GM18951 (cell line): ENCODE measurements at regions not wholly inside any gene's neighbourhood (a gene's known extent, or its start where the extent isn't known, plus 50 kb on each side); places are given as distances from the start of the nearest gene placed in this dataset.

Experiments used
- POLR2A ChIP-seq: IDR thresholded peaks from 4 replicates; pipeline ENCODE4 v1.6.1; 2011; ENCODE audit warnings: mild to moderate bottlenecking; ENCODE audit not compliant: insufficient read length, insufficient read depth; ENCODE audit errors: extremely low read depth
- in situ Hi-C: fragments of 300-500 bp; cut with MboI; formaldehyde crosslinking; loops from one replicate; pipeline ENCODE4 v1.12.0; 2022; ENCODE audit warnings: low sequenced_read_pairs, mixed read lengths, inconsistent platforms; ENCODE audit not compliant: unreplicated experiment

DNA sequence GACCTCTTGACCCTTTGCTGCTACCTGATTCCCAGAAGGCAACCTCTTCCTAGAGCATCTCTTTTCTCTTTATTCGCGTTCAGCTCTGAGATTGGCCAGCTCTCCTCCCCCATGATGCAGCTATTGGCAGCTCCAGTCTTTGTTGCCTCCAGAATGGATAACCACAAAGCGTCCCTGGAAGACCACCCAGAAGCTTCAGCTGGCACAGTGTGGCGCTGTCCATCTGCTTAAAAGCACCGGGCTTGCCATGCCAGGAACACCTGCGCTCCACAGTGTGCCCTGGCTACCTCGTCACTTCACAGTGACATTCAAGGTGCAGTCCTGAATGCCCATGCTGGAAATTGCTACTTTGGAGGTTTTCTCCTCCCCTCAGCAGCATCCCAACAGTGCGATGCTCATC, 353.9 kb downstream of the LMO4 start:
- no peak for TF ChIP-seq POLR2A
- in situ Hi-C loops = no loop called here

DNA sequence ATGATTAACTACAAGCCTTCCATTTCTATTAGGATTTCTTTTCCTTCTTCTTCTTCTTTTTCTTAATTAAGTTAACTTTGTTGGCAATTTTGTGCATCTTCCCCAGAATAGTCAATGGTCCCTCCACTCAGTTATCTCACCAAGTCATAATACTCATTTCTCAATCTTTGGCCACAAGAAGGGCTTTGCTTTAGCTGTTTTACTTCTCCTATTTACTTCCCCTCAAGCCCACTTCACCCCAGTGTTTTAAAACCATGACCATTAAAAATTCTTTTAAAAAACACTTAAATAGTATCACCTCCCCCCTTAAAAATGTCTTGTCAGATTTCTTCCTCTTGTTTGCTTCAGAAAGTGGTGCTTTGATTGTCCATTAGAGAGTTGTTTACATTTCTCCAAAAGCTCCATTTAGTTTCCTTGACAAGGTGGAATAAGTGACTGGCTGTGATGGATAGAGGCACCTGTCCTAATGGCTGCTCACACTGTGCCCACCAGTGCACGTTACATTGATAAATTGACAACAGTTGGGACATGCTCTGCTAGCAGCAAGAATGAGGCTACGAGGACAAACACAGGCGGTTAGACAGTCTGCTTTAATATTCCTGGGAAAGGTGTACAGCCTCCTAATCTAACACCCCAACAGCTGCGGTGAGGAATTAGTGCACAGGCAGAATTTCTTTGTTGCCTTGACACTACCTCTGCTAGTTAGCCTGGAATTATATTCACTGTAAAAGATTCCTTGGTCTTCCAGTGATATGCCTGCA, 354.7 kb downstream of the LMO4 start:
- no peak for TF ChIP-seq POLR2A
- in situ Hi-C loops = no loop called here

DNA sequence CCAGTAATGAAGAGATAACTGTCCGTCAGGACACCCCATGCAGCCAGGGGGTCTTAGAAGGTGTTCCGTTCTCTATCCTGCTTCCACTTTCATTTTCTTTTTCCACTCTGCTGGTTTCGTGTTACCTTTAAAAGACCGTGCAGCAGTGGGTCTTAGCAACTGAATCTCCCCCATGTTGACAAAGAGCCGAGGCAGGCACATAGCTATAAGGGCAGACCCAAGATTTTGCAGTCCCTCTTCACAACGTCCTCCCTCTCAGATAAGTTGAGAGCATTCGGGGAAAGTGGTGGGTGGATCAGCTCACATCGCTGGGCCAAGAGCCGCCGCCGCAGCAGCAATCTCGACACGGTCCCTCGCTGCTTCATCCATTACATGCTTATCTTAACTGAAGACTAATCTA, 355.5 kb downstream of the LMO4 start:
- in situ Hi-C loops = no loop called here
- no peak for TF ChIP-seq POLR2A

DNA sequence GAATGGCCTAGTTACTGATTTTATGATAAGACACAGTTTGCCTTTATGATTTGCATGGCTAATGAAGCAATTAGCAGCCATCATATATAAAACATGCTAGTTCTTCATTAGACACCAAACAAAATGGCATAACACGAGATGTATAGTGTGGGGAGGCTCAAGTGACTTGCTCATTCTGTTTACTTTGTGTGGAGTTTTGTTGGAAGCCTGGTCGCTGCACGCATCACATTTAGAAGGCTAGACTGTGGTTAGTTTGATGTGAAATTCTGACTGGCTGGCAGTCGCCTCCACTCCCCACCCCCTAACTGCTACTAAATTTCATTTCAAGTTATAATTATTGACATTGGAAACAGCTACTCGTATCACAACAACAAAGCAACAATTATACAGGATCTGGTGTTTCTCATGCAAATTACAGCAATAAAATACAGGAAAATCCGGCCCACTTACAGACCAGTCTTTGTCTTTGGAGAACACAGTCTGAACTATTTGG, 356.1 kb downstream of the LMO4 start:
- in situ Hi-C loops = no loop called here
- TF ChIP-seq POLR2A = no peak

DNA sequence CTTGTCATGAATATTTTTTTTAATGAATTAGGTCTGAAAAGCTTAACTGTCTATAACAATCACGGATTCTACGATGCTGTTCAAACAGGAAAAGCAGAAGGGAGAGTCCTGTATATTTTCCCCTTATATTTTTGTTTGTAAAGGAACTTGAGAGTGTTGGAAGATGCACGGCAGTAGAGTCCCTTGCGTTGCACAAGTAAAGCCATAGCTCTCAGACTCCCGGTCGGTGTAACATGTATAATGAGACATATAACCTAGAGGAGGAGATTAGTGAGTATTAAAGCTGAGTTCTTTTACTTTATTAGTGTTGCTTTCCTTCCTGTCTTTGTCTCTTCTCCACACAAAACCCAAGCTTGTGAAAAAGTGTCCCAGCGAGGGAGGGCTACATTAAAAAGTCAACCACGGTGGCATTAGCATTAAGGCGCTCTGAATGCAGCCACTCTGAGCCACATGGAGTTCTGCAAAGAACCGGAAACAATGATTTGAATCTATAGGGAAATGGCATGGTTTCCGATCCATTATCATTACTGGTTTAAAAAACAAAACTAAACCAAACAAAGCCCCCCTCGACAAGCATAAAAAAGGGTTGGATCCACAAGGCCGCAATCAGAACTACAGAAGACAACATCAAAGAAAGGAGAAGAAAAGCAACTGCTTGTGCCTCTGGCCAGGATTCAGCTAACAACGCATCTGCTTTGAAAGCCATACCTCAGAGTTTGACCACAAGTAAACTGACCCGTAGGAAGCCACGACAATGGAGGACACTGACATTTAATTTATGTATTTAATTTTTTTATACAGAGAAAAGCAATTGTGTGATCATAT, 356.8 kb downstream of the LMO4 start:
- no peak for TF ChIP-seq POLR2A
- in situ Hi-C loops = no loop called here

DNA sequence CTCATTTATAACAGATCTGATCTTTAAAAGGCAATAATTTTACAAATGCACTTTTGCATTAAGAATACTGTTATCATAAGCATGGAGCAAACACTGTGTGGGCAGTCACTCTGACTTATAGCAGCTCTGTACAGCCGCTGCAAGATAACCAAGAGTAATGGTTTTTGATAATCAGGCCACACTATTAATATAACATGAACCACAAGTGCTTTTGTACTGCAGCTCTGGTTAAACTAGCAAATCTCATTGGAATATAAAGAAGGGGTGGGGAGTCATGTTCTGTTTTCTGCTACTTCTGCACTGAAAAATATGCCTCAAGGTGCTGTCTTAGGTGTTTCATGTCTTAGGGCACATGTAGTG, 357.4 kb downstream of the LMO4 start:
- TF ChIP-seq POLR2A = no peak

DNA sequence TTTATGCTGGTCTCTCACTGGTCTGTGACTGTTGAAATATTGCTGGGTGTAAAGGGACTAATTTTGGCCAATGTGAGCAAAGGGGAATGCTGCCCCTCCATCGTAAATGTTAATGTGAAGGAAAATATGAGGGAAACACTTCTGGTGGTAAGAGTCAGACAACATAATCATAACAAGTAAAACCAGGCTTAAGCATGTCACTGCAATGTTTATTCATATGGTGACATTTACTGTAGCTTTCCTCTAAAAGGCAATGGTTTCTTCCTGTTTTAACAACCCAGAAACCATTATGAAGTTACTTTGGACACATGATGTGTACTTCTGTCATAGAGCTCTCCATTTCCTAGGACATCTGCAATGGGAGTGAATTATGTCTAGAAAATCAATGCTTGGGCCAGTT, 358.0 kb downstream of the LMO4 start:
- in situ Hi-C loops = no loop called here
- TF ChIP-seq POLR2A = no peak

More for the DNA sequence above, 357.4 kb downstream of the LMO4 start:
- in situ Hi-C loops = no loop called here

DNA sequence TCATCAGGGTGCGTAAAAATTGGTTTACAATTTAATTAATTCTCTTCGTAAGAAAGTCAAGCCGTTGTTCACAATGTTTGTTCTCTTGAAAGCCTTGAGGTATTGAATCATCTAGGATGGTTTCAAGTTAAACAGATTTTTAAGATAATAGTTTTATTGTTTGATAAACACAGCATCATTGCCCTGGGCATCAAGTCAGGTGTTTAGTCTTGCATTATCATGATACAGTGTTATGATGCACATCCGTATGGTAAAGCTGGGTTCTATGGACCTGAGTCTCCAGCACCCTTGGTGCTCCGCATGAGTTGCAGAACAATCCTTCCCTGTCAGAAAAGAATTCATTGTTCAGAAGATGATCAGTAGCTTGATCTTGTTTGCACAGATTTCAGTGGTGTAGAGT, 359.5 kb downstream of the LMO4 start:
- in situ Hi-C loops = no loop called here
- no peak for TF ChIP-seq POLR2A

DNA sequence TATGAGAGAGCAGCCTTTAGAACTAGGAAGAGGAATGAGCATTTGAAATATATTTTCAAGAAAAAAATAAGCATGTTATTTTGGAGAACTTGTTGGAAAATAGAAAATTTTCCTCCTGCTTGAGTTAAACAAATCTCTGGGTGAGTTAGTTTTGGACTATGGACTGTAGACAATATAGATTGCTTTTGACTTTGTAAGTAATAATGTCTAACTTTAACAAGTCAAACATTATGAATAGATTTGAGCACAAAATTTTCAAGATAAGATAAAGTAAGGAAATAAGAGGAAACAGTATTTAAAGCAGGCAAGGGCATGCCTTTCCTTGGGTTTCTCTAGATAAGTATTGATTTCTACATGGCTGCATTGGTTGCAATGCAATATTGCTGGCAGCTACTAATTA, 360.8 kb downstream of the LMO4 start:
- TF ChIP-seq POLR2A = no peak
- in situ Hi-C loops = no loop called here

DNA sequence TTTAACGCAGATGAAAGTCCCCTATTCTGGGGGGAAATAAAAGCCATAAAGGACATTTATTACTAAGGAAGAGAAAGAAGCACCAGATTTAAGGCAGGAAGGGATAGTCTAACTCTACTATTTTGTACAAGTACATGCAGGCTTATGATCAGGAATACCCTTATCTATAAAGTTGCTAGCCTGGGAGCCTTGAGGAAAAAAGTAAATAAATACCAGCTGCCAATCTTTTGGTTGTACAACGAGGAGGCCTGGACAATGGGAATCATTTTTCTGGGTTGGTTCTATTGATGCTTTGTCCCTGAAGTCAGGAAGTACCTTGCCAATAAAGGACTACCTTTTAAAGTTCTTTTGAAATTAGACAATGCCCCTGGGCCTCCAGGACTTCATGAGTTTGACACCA, 367.8 kb downstream of the LMO4 start:
- in situ Hi-C loops = no loop called here
- TF ChIP-seq POLR2A = no peak

DNA sequence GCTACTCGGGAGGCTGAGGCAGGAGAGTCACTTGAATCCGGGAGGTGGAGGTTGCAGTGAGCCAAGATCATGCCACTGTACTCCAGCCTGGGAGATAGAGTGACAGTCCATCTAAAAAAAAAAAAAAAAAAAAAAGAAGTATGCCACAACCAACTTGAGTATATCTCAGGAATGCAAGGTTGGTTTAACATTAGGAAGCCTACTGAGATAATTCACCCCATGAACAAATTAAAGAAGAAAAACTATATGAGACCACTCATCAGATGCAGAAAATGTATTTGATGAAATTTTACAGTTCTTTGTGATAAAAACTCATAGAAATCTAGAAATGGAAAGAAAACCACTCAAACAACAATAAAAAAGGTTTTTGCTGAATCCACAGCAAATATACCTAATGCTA, 373.8 kb downstream of the LMO4 start:
- in situ Hi-C loops = no loop called here
- no peak for TF ChIP-seq POLR2A

DNA sequence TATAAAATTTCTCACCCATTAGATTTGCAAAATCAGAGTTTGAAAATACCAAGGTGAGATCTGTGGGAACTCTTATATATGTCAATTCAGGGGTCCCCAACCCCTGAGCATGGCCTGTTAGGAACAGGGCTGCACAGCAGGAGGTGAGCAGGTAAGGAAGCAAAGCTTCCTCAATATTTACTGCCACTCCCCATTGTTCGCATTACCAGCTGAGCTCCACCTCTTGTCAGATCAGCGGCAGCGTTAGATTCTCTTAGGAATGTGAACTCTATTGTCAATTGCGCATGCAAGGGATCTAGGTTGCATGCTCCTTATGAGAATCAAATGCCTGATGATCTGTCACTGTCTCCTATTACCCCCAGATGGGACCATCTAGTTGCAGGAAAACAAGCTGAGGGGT, 376.6 kb downstream of the LMO4 start:
- no peak for TF ChIP-seq POLR2A
- in situ Hi-C loops = no loop called here

DNA sequence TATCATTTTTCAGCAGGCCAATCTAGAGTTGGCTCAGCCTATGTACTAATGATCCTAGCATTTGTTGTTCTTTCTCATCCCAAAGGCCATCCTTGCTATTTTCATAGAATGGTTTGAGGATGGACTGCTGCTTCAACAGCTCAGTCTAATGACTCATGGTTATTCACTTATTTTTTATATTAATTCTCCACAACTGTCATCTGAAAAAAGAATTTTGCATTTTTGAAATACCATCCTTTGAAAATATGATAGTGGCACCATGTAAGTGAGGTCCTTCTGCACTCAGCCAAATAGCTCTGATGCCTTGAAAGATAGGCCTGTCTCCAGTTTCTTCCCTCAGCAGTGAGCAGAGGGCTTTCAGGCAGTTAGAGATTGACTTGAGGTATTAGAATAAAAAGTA, 377.5 kb downstream of the LMO4 start:
- in situ Hi-C loops = no loop called here
- TF ChIP-seq POLR2A = no peak

DNA sequence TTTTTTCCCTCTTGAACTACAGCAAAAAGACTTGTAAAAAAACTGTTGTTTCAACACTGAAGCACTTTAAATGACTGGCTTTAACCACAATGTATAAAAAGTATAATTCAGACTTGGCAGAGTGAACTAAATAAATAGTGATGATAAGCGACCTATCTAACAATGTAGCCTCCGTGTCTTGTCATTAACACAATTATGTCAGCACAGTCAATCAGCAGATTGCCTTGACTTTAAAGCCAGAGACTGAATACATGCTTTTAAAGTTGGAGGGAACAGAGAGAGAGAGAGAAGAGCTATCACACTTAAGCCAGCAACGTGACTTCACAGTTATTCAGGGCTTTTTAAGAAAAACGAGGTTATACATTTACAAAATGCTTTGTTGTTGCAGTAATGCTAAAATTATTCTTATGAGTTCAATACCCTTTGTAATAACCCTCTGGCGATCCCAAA, 378.1 kb downstream of the LMO4 start:
- TF ChIP-seq POLR2A = no peak
- in situ Hi-C loops = no loop called here

DNA sequence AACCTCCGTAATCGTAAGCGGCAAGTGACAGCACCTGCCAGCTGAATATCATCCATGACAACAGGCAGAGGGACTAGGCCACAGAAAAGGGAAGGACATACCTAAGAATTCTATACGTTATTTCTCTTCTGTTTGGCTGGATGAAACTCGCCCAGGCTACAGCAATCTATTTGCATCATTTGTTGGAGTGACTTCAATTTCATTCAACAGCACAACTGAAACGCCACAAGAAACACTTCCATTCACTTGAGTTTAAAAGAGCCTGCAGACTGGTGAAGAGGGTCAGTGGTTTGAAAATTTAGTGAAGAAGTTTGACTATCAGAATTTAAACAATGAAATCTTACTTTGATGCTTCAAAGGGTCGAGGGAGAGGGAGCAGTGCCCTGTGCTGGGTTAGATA, 378.7 kb downstream of the LMO4 start:
- no peak for TF ChIP-seq POLR2A

More for the DNA sequence above, 378.7 kb downstream of the LMO4 start:
- in situ Hi-C loops = no loop called here
